HG02571 (cell line): ENCODE measurements at regions not wholly inside any gene's neighbourhood (a gene's known extent, or its start where the extent isn't known, plus 50 kb on each side); places are given as distances from the start of the nearest gene placed in this dataset.

Source experiments
- ATAC-seq: cut with Tn5 transposase; IDR thresholded peaks from one replicate; pipeline ENCODE4 v1.9.1; 2021; ENCODE audit warnings: mild to moderate bottlenecking, moderate library complexity; ENCODE audit not compliant: unreplicated experiment

GRCh38 chr9:7258688-7259396 lies 501.1 kb downstream of the KDM4C start:
- no peak for ATAC-seq

DNA sequence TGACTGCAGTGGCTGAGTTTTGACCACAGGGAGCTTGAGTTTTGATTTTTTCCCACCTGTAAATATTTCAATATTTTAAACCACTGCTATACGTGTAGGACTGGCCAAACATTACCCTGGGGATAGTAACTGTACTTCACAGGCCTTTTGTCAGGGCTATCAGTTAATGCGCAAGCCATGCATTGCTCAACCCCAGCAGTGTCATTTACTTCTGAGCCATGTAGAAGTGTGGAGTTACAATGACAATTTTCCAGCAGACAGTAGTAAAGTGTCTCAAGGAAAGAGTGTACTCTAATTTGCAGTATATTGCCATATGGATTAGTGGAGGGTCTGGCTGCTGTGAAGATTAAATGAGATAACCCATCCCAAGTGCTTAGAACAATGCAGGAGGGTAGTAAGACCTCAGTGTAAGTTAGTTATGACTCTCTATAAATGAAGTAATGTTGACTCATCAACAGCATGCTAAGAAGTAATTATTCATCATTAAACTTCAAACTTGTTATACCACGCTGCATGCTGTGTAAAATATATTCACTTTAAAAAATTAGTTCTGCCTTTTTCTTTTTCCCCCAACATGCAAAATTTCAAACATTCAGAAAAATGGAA lies 489.2 kb downstream of the KDM4C start:
- ATAC-seq, result no peak

DNA sequence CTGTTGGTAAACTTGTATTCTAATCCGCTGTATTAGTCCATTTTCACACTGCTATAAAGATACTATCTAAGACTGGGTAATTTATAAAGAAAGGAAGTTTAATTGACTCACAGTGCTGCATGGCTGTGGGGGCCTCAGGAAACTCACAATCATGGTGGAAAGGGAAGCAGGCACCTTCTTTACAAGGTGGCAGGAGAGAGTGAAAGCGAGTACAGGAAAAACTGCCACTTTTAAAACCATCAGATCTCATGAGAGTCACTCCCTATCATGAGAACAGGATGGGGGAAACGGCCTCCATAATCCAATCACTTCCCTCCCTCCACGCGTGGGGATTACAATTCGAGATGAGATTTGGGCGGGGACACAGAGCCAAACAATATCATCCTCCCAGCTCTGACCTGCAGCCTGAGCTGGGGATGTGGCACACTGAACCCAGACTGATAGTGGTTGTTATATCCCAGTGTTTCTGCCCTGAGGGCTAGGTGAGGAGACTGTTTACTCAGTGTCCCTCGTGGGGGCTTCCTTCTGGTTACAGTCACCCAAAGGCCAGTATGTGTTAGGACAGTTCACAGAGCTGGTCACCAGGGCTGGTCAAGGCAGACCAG lies 488.3 kb downstream of the KDM4C start:
- no peak for ATAC-seq

- ATAC-seq, result no peak
These were observed 486.1 kb downstream of the KDM4C start for GRCh38 chr9:7243838-7244237.

GRCh38 chr9:7242126-7242525 lies 484.4 kb downstream of the KDM4C start:
- no peak for ATAC-seq

GRCh38 chr9:7241694-7242093 lies 483.9 kb downstream of the KDM4C start:
- ATAC-seq, result no peak

DNA sequence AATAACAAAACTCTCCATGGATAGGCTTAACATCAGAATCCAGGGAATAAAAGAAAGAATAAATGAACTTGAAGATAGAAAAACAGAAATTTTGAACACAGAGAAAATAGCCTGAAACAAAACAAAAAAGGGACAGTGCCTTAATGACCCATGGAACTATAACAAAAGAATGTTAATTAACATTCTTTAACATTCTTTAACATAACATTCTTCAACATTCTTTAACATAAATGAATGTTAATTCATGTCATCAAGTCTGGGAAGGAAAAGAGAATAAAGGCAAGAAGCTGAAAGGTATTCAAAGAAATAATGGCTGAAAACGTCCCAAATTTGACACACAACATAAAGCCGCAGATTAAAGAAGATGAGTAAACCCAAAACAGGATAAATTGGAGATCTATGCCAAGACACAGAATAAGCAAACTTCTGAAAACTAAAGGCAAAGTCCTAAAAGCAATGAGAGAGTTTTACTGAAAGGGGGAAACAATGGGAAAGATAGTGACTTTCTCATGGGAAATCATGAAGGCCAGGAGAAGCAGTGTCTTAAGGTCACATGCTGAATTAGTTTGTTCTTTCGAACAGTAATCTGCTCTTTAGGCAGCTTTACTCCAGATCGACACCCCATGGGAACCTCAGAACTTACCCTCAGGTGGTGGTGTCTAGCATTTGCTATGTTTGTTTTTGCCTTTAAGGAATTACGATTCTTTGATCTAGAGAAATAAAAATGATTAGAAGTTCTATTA lies 483.0 kb downstream of the KDM4C start:
- no peak for ATAC-seq

- ATAC-seq, result no peak
These were observed 481.9 kb downstream of the KDM4C start for GRCh38 chr9:7239708-7240107.

GRCh38 chr9:7238247-7238637 lies 480.5 kb downstream of the KDM4C start:
- ATAC-seq, result no peak

DNA sequence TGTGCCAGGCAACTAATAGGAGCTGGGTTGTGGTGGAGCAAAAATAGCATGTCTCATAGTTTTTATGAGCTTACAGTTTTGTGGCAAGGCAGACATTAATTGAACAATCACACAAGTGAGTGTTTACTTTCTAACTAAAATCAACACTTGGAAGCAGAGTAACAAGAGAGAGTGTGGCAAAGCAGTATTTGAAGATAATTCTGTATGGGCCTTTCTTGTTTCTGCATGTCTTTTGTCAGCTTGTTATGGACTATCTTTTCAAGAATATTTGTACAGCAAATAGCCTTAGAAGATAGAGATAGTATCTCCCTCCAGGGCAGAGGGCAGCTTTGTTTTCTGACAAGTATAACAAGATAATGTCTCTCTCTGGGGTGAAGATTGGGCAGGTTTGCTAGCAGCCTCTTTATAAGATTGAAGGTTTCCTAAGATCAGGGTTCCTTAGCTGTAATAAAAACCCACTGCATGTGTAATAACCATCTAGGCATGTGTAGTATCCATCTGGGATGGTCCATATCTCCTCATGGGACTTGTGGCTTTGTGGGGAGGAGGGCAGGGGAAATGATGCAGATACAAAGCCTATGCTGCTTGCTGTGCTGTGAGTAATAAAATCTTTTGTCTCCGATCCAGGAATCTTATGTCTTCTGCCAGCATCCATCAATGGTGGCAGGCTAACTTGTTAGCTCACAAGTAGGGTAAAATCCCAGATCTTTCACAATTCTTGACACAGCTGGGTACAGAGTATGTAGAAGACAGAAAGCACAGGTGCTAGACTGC lies 479.9 kb downstream of the KDM4C start:
- ATAC-seq, result no peak

DNA sequence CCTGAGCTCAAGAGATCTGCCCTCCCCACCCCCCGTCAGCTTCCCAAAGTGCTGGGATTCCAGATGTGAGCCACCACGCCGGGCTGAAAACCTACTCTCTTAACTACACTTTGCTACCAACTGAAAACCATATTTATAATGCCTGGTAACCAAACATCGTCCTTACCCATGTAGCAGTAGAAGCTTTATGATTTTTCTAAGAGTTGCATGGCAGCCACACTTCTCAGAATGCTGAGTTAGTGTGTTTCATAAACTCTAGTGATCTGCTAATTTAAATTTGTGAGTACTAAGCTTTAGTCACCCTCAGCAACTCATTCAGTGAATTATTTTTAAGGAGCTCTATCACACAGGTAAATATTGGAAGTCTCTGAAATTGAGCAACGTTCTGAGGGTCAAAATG lies 478.4 kb downstream of the KDM4C start:
- no peak for ATAC-seq

GRCh38 chr9:7234144-7234543 lies 476.4 kb downstream of the KDM4C start:
- ATAC-seq, result peak; percentile 51

GRCh38 chr9:7229571-7229970 lies 471.8 kb downstream of the KDM4C start:
- no peak for ATAC-seq

DNA sequence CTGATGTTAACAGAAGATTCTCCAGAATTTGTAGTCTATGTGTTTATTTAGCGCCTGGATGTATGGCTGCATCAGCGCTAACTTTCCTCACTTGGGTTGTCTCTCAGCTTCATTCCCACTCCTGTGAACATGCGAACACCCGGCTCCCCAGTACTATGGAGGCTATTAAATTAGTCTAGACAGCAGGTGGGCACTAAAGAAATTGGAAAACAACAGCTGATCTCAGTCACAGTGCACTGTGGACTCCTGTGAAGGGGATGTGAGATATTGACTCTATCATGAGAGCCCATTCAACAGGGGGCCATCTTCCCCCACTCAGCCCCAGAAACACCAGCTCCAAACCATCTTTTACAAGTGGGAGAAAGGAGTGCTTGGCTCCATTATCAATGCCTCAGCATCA lies 471.0 kb downstream of the KDM4C start:
- no peak for ATAC-seq

- no peak for ATAC-seq
These were observed 470.2 kb downstream of the KDM4C start for GRCh38 chr9:7227951-7228350.

GRCh38 chr9:7226007-7226640 lies 468.4 kb downstream of the KDM4C start:
- ATAC-seq, result no peak
